Mesendoderm (in vitro differentiated cells): ENCODE measurements at regions not wholly inside any gene's neighbourhood (a gene's known extent, or its start where the extent isn't known, plus 50 kb on each side); places are given as distances from the start of the nearest gene placed in this dataset.

Source experiments
- DNase-seq: peaks from one replicate; pipeline ENCODE4 v3.0.0; 2013
- H2AK5ac ChIP-seq: 2 replicates; pipeline ENCODE4 v1.6.1; 2013; ENCODE audit warnings: low read length, inconsistent platforms
- H2BK120ac ChIP-seq: 2 replicates; pipeline ENCODE4 v1.6.1; 2013; ENCODE audit warnings: low read depth, mild to moderate bottlenecking, low read length, moderate library complexity, mixed read lengths
- H2BK15ac ChIP-seq: replicated peaks from 2 replicates; pipeline ENCODE4 v1.6.1; 2013; ENCODE audit warnings: low read depth, mild to moderate bottlenecking, moderate library complexity
- H2BK5ac ChIP-seq: 2 replicates; pipeline ENCODE4 v1.6.1; 2013; ENCODE audit warnings: low read length, inconsistent platforms
- H3K18ac ChIP-seq: 2 replicates; pipeline ENCODE4 v1.6.1; 2013; ENCODE audit warnings: mild to moderate bottlenecking, low read length, mixed read lengths
- H3K23ac ChIP-seq: one replicate; pipeline ENCODE4 v1.6.1; 2013; ENCODE audit warnings: low read length
- H3K27ac ChIP-seq: 2 replicates; pipeline ENCODE4 v1.5.1; 2013; ENCODE audit warnings: low read depth, mild to moderate bottlenecking, inconsistent platforms, low read length, moderate library complexity
- H3K27me3 ChIP-seq: 2 replicates; pipeline ENCODE4 v1.6.1; 2013; ENCODE audit warnings: low read length, control low read depth, mild to moderate bottlenecking, inconsistent platforms; ENCODE audit not compliant: insufficient read depth, poor library complexity
- H3K36me3 ChIP-seq: 2 replicates; pipeline ENCODE4 v1.6.1; 2013; ENCODE audit warnings: low read length, inconsistent platforms; ENCODE audit not compliant: control insufficient read depth, insufficient read depth
- H3K4ac ChIP-seq: one replicate; pipeline ENCODE4 v1.6.1; 2013; ENCODE audit warnings: low read depth, mild to moderate bottlenecking, low read length, moderate library complexity
- H3K4me1 ChIP-seq: 2 replicates; pipeline ENCODE4 v1.6.1; 2013; ENCODE audit warnings: low read depth, low read length, inconsistent platforms; ENCODE audit not compliant: control insufficient read depth
- H3K4me2 ChIP-seq: 2 replicates; pipeline ENCODE4 v1.6.1; 2013; ENCODE audit warnings: low read length
- H3K4me3 ChIP-seq: 2 replicates; pipeline ENCODE4 v1.5.1; 2013; ENCODE audit warnings: mild to moderate bottlenecking, low read length
- H3K56ac ChIP-seq: one replicate; pipeline ENCODE4 v1.6.1; 2013; ENCODE audit warnings: low read length
- H3K79me1 ChIP-seq: 2 replicates; pipeline ENCODE4 v1.6.1; 2013; ENCODE audit warnings: low read length, inconsistent platforms
- H3K79me2 ChIP-seq: 2 replicates; pipeline ENCODE4 v1.6.1; 2013; ENCODE audit warnings: mild to moderate bottlenecking, low read length; ENCODE audit not compliant: control insufficient read depth, insufficient read depth
- H3K9ac ChIP-seq: 2 replicates; pipeline ENCODE4 v1.6.1; 2013; ENCODE audit warnings: low read length, inconsistent platforms
- H4K5ac ChIP-seq: one replicate; pipeline ENCODE4 v1.6.1; 2013; ENCODE audit warnings: low read length
- H4K8ac ChIP-seq: one replicate; pipeline ENCODE4 v1.6.1; 2013; ENCODE audit warnings: low read depth, mild to moderate bottlenecking, control low read depth, low read length, moderate library complexity
- WGBS: extraction: QIAGEN DNeasy Blood & Tissue Kit; methylation state at CpG from one replicate; pipeline ENCODE4 v1.1.7; 2013; ENCODE audit warnings: low lambda C conversion rate, missing lambda C conversion rate; ENCODE audit not compliant: insufficient coverage; ENCODE audit errors: extremely low coverage; 5-methylcytosine and 5-hydroxymethylcytosine counted together

- no CpG with 5 or more reads among the region's 10 CpGs for WGBS
- Histone ChIP-seq H3K9ac (no peak overlapping the region), H3K4me3 (no peak overlapping the region), H3K79me1 (no peaks in the 10 kb centered on the region), H3K4ac (no peak overlapping the region), H3K79me2 (no peaks in the 10 kb centered on the region), H3K27me3 (no peaks in the 10 kb centered on the region), H3K36me3 (no peaks in the 10 kb centered on the region), H3K18ac (no peak overlapping the region), H3K4me1 (no peaks in the 10 kb centered on the region), H3K27ac (no peak overlapping the region), H3K4me2 (no peak overlapping the region), H2BK15ac (no peak overlapping the region), H2BK120ac (no peak overlapping the region), H3K23ac (no peak overlapping the region), H4K8ac (no peak overlapping the region), H2AK5ac (no peak overlapping the region), H3K56ac (no peak overlapping the region), H2BK5ac (no peak overlapping the region), H4K5ac (no peak overlapping the region)
- DNase-seq, result no peak
Measured at GRCh38 chr6:134605034-134605433, 287.1 kb upstream of the SGK1 start.

GRCh38 chr6:134604014-134604676 is 286.2 kb upstream of the SGK1 start:
- H3K23ac ChIP-seq, result no peak overlapping the region
- H3K36me3 ChIP-seq, result no peaks in the 10 kb centered on the region
- H3K4me3 ChIP-seq, result no peak overlapping the region
- H3K4ac ChIP-seq, result no peak overlapping the region
- H2BK120ac ChIP-seq, result no peak overlapping the region
- H2BK15ac ChIP-seq, result no peak overlapping the region
- no peak overlapping the region for H3K4me2 ChIP-seq
- no peaks in the 10 kb centered on the region for H3K79me2 ChIP-seq
- WGBS, result no CpG with 5 or more reads among the region's 20 CpGs
- no peak overlapping the region for H4K8ac ChIP-seq
- H3K27me3 ChIP-seq, result no peaks in the 10 kb centered on the region
- H3K9ac ChIP-seq, result no peak overlapping the region
- H3K18ac ChIP-seq, result no peak overlapping the region
- H3K27ac ChIP-seq, result no peak overlapping the region
- no peak overlapping the region for H3K56ac ChIP-seq
- no peak for DNase-seq
- no peak overlapping the region for H2BK5ac ChIP-seq
- H4K5ac ChIP-seq, result no peak overlapping the region
- no peaks in the 10 kb centered on the region for H3K4me1 ChIP-seq
- H3K79me1 ChIP-seq, result no peaks in the 10 kb centered on the region
- no peak overlapping the region for H2AK5ac ChIP-seq

- Histone ChIP-seq H2BK120ac (no peak overlapping the region), H3K56ac (no peak overlapping the region), H3K27ac (no peak overlapping the region), H3K18ac (no peak overlapping the region), H3K23ac (no peak overlapping the region), H3K4me3 (no peak overlapping the region), H3K79me2 (no peaks in the 10 kb centered on the region), H3K9ac (no peak overlapping the region), H3K4me1 (no peaks in the 10 kb centered on the region), H3K79me1 (no peaks in the 10 kb centered on the region), H3K36me3 (no peaks in the 10 kb centered on the region), H3K27me3 (no peaks in the 10 kb centered on the region), H2AK5ac (no peak overlapping the region), H3K4me2 (no peak overlapping the region), H2BK5ac (no peak overlapping the region), H2BK15ac (no peak overlapping the region), H3K4ac (no peak overlapping the region), H4K8ac (no peak overlapping the region), H4K5ac (no peak overlapping the region)
- no peak for DNase-seq
- no CpG with 5 or more reads among the region's 4 CpGs for WGBS
Measured at GRCh38 chr6:134603561-134603960, 285.6 kb upstream of the SGK1 start.

GRCh38 chr6:134602123-134602522 is 284.2 kb upstream of the SGK1 start:
- no peak overlapping the region for H2AK5ac ChIP-seq
- no peaks in the 10 kb centered on the region for H3K79me2 ChIP-seq
- H3K4me1 ChIP-seq, result no peaks in the 10 kb centered on the region
- no peak for DNase-seq
- no peak overlapping the region for H3K4me3 ChIP-seq
- H2BK5ac ChIP-seq, result no peak overlapping the region
- no peak overlapping the region for H3K9ac ChIP-seq
- H3K23ac ChIP-seq, result no peak overlapping the region
- no CpG with 5 or more reads among the region's 1 CpG for WGBS
- H3K18ac ChIP-seq, result no peak overlapping the region
- H3K36me3 ChIP-seq, result no peaks in the 10 kb centered on the region
- no peak overlapping the region for H3K4ac ChIP-seq
- H3K4me2 ChIP-seq, result no peak overlapping the region
- no peak overlapping the region for H4K8ac ChIP-seq
- no peaks in the 10 kb centered on the region for H3K79me1 ChIP-seq
- H2BK15ac ChIP-seq, result no peak overlapping the region
- H3K27ac ChIP-seq, result no peak overlapping the region
- no peak overlapping the region for H4K5ac ChIP-seq
- no peak overlapping the region for H2BK120ac ChIP-seq
- no peaks in the 10 kb centered on the region for H3K27me3 ChIP-seq
- no peak overlapping the region for H3K56ac ChIP-seq

GRCh38 chr6:134600671-134601070 is 282.8 kb upstream of the SGK1 start:
- H3K79me2 ChIP-seq, result no peaks in the 10 kb centered on the region
- no peak overlapping the region for H2BK5ac ChIP-seq
- WGBS, result no CpG with 5 or more reads among the region's 7 CpGs
- no peak overlapping the region for H3K23ac ChIP-seq
- no peak overlapping the region for H3K56ac ChIP-seq
- no peak for DNase-seq
- H3K36me3 ChIP-seq, result no peaks in the 10 kb centered on the region
- no peaks in the 10 kb centered on the region for H3K79me1 ChIP-seq
- no peak overlapping the region for H3K4me3 ChIP-seq
- no peak overlapping the region for H2BK120ac ChIP-seq
- H2BK15ac ChIP-seq, result no peak overlapping the region
- no peaks in the 10 kb centered on the region for H3K4me1 ChIP-seq
- no peaks in the 10 kb centered on the region for H3K27me3 ChIP-seq
- H2AK5ac ChIP-seq, result no peak overlapping the region
- H3K4me2 ChIP-seq, result no peak overlapping the region
- H3K9ac ChIP-seq, result no peak overlapping the region
- no peak overlapping the region for H3K4ac ChIP-seq
- H4K5ac ChIP-seq, result no peak overlapping the region
- H3K18ac ChIP-seq, result no peak overlapping the region
- H4K8ac ChIP-seq, result no peak overlapping the region
- H3K27ac ChIP-seq, result no peak overlapping the region

GRCh38 chr6:134599079-134599478 is 281.2 kb upstream of the SGK1 start:
- Histone ChIP-seq H3K36me3 (no peaks in the 10 kb centered on the region), H2BK5ac (no peak overlapping the region), H3K79me1 (no peaks in the 10 kb centered on the region), H2AK5ac (no peak overlapping the region), H3K23ac (no peak overlapping the region), H3K4ac (no peak overlapping the region), H3K4me1 (no peaks in the 10 kb centered on the region), H2BK15ac (no peak overlapping the region), H3K4me3 (no peak overlapping the region), H4K8ac (no peak overlapping the region), H3K4me2 (no peak overlapping the region), H3K9ac (no peak overlapping the region), H2BK120ac (no peak overlapping the region), H3K27me3 (no peaks in the 10 kb centered on the region), H3K56ac (no peak overlapping the region), H3K18ac (no peak overlapping the region), H3K27ac (no peak overlapping the region), H3K79me2 (no peaks in the 10 kb centered on the region), H4K5ac (no peak overlapping the region)
- no CpG with 5 or more reads among the region's 3 CpGs for WGBS
- DNase-seq, result no peak
